K562 (cell line): ENCODE measurements at regions not wholly inside any gene's neighbourhood (a gene's known extent, or its start where the extent isn't known, plus 50 kb on each side); places are given as distances from the start of the nearest gene placed in this dataset.
A peak's percentile ranks its signal among the peaks of the same experiment; 100 is the strongest.

ENCODE experiments used
- ARID2 ChIP-seq: fragments of 450-650 bp; IDR thresholded peaks from 2 replicates; pipeline ENCODE4 v1.6.1; 2017; ENCODE audit warnings: antibody characterized with exemption, mild to moderate bottlenecking
- ARID4B ChIP-seq: sonication (generic); formaldehyde crosslinking; IDR thresholded peaks from 2 replicates; pipeline ENCODE4 v1.8.0; 2022; ENCODE audit warnings: mild to moderate bottlenecking, missing genetic modification reagents
- ATF4 ChIP-seq: fragments of 450-650 bp; formaldehyde crosslinking; IDR thresholded peaks from 2 replicates; pipeline ENCODE4 v1.4.0; 2022; ENCODE audit warnings: mild to moderate bottlenecking, moderate library complexity
- BRD9 ChIP-seq: fragments of 450-650 bp; IDR thresholded peaks from 2 replicates; pipeline ENCODE4 v1.6.1; 2018; ENCODE audit warnings: low read depth; ENCODE audit not compliant: partially characterized antibody
- CC2D1A ChIP-seq: fragments of 450-650 bp; IDR thresholded peaks from 2 replicates; pipeline ENCODE4 v1.6.1; 2017; ENCODE audit warnings: mild to moderate bottlenecking
- CCNT2 ChIP-seq: IDR thresholded peaks from 2 replicates; pipeline ENCODE4 v1.6.1; 2011; ENCODE audit warnings: borderline replicate concordance, low read depth, mild to moderate bottlenecking, moderate library complexity, mixed read lengths, low read length; ENCODE audit not compliant: insufficient read length; ENCODE audit errors: extremely low read depth
- E2F8 ChIP-seq: fragments of 450-650 bp; IDR thresholded peaks from 2 replicates; pipeline ENCODE4 v1.7.1; 2018; ENCODE audit warnings: mild to moderate bottlenecking, low read depth; ENCODE audit not compliant: partially characterized antibody
- FOSL1 ChIP-seq: fragments of 200-800 bp; sonication (Bioruptor generic); conservative IDR thresholded peaks from 2 replicates; pipeline ENCODE4 v1.6.1; 2016; ENCODE audit warnings: missing genetic modification characterization, missing compliant biosample characterization
- FOXK1 ChIP-seq: sonication (generic); formaldehyde crosslinking; IDR thresholded peaks from 2 replicates; pipeline ENCODE4 v1.8.0; 2022; ENCODE audit warnings: missing genetic modification reagents, mild to moderate bottlenecking, borderline replicate concordance
- HDAC6 ChIP-seq: IDR thresholded peaks from 2 replicates; pipeline ENCODE4 v1.6.1; 2012; ENCODE audit warnings: low read depth, mild to moderate bottlenecking, control low read depth, inconsistent platforms, low read length, moderate library complexity
- HMG20B ChIP-seq: fragments of 250-450 bp; sonication (Bioruptor Pico); IDR thresholded peaks from 2 replicates; pipeline ENCODE4 v1.5.0; 2021; ENCODE audit warnings: mild to moderate bottlenecking
- KDM4B ChIP-seq, 2 experiments: fragments of 450-650 bp in 1 of 2; sonication (generic) in 1 of 2; IDR thresholded peaks; 2 replicates each; pipeline ENCODE4 v1.6.1; 2016 to 2017; ENCODE audit warnings: borderline replicate concordance in 2 of 2, antibody characterized with exemption in 1 of 2, low read depth in 1 of 2, mild to moderate bottlenecking in 1 of 2
- MAZ ChIP-seq, 2 experiments: fragments of 450-650 bp in 1 of 2; sonication (generic) in 1 of 2; formaldehyde crosslinking; IDR thresholded peaks in 1 of 2; conservative IDR thresholded peaks in 1 of 2; 2 replicates each; pipeline versions ENCODE4 v1.4.0 to v1.5.0; 2020; ENCODE audit warnings: mild to moderate bottlenecking in 1 of 2, missing genetic modification reagents in 1 of 2
- RBM39 ChIP-seq: fragments of 200-400 bp; formaldehyde crosslinking; optimal IDR thresholded peaks from 2 replicates; pipeline ENCODE3; 2018; ENCODE audit warnings: low read depth, low read length
- RCOR1 ChIP-seq, 2 experiments: IDR thresholded peaks; 2 replicates each; pipeline ENCODE4 v1.6.1; 2012; ENCODE audit warnings: low read depth in 2 of 2, low read length in 2 of 2, borderline replicate concordance in 1 of 2, improper control_type of control experiment in 1 of 2
- SMAD2 ChIP-seq: fragments of 150-350 bp; IDR thresholded peaks from 2 replicates; pipeline ENCODE4 v1.6.1; 2014; ENCODE audit warnings: low read depth, mild to moderate bottlenecking, low read length
- SOX6 ChIP-seq: fragments of 450-650 bp; IDR thresholded peaks from 2 replicates; pipeline ENCODE4 v1.6.1; 2014; ENCODE audit warnings: mild to moderate bottlenecking
- TEAD2 ChIP-seq: fragments of 450-650 bp; IDR thresholded peaks from 2 replicates; pipeline ENCODE4 v1.6.1; 2016; ENCODE audit warnings: missing genetic modification characterization, control low read depth, missing compliant biosample characterization
- TOE1 ChIP-seq, 2 experiments: fragments of 450-650 bp in 1 of 2; sonication (generic) in 1 of 2; formaldehyde crosslinking in 1 of 2; IDR thresholded peaks; 2 replicates each; pipeline versions ENCODE4 v1.7.1 to v1.8.0; 2016 to 2022; ENCODE audit warnings: borderline replicate concordance in 2 of 2, mild to moderate bottlenecking in 2 of 2, antibody characterized with exemption in 1 of 2, inconsistent platforms in 1 of 2, low read depth in 1 of 2, missing genetic modification reagents in 1 of 2, moderate library complexity in 1 of 2

- TF ChIP-seq E2F8 (no peak), HMG20B (no peak), BRD9 (peak; percentile 55), ATF4 (CRISPR knock-in tag) (no peak), FOXK1 (CRISPR knock-in tag) (no peak), ARID2 (peak; percentile 80), HDAC6 (no peak), FOSL1 (tag) (peak; percentile 50), SOX6 (no peak), KDM4B (IDR thresholded peaks at IDR 0.05; ENCODE audit: borderline replicate concordance in 2 of 2, low read depth in 1 of 2) (no peak), SMAD2 (no peak), CCNT2 (no peak), ARID4B (CRISPR knock-in tag) (no peak), TEAD2 (tag) (no peak), CC2D1A (peak; percentile 64; the same call in 1 of the 2 replicates), RCOR1 (IDR thresholded peaks at IDR 0.05; ENCODE audit: borderline replicate concordance in 1 of 2, low read depth in 2 of 2, low read length in 2 of 2) (peak in 1 of 2 experiments; percentile 52; a peak in 2 of 4 replicates), TOE1 (IDR thresholded peaks at IDR 0.05; ENCODE audit: borderline replicate concordance) (no peak), TOE1 (CRISPR knock-in tag; IDR thresholded peaks at IDR 0.05; ENCODE audit: borderline replicate concordance, low read depth) (no peak), MAZ (CRISPR knock-in tag; conservative IDR thresholded peaks at IDR 0.05 in 1 of 2, IDR thresholded peaks at IDR 0.05 in 1 of 2) (peak in 1 of 2 experiments; percentile 65; a peak in 3 of 4 replicates), RBM39 (no peak)
Measured at GRCh38 chr3:193780810-193781478, 187.9 kb downstream of the OPA1 start (continued).
